PC-3 (cell line): ENCODE measurements at regions not wholly inside any gene's neighbourhood (a gene's known extent, or its start where the extent isn't known, plus 50 kb on each side); places are given as distances from the start of the nearest gene placed in this dataset.

Source experiments
- ATAC-seq: fragments of 200-7000 bp; cut with Tn5 transposase; 2 replicates; pipeline ENCODE4 v1.9.1; 2020; ENCODE audit warnings: mild to moderate bottlenecking, moderate library complexity
- BruUV-seq: library from RNA; stranded (reverse); fragments of 400-500 nt; replicated peaks from 2 replicates; lab custom pipeline; 2021; lab: Mats Ljungman, UMichigan
- CTCF ChIA-PET: fragments of 300-600 bp; sonication (Branson Sonifier 250); formaldehyde crosslinking; loops from one replicate; lab custom pipeline; 2022; ENCODE audit warnings: antibody characterized with exemption; lab: Charles Lee
- POLR2A ChIA-PET: fragments of 300-600 bp; sonication (Branson Sonifier 250); formaldehyde crosslinking; loops from one replicate; lab custom pipeline; 2022; ENCODE audit warnings: antibody characterized with exemption; ENCODE audit not compliant: unreplicated experiment; lab: Charles Lee
- DNase-seq: peaks from one replicate; pipeline ENCODE4 v3.0.0-alpha.2; 2015
- H2AFZ ChIP-seq: fragments of 300-600 bp; sonication (generic); 2 replicates; pipeline ENCODE4 v1.6.0; 2016; ENCODE audit warnings: antibody characterized with exemption, low read length
- H3F3A ChIP-seq: fragments of 300-600 bp; sonication (generic); one replicate; pipeline ENCODE4 v1.6.0; 2017; ENCODE audit warnings: antibody characterized with exemption, low read length, control low read depth, mild to moderate bottlenecking; ENCODE audit not compliant: unreplicated experiment
- H3K27ac ChIP-seq: fragments of 300-600 bp; sonication (generic); 2 replicates; pipeline ENCODE4 v1.5.1; 2016; ENCODE audit warnings: mild to moderate bottlenecking, low read length
- H3K27me3 ChIP-seq: fragments of 300-600 bp; sonication (generic); 2 replicates; pipeline ENCODE4 v1.6.1; 2016; ENCODE audit warnings: low read length, mixed read lengths
- H3K36me3 ChIP-seq: fragments of 300-600 bp; sonication (generic); 2 replicates; pipeline ENCODE4 v1.6.1; 2016; ENCODE audit warnings: low read depth, mixed run types, low read length, mixed read lengths
- H3K4me1 ChIP-seq: fragments of 300-600 bp; sonication (generic); 2 replicates; pipeline ENCODE4 v1.5.1; 2016; ENCODE audit warnings: low read length; ENCODE audit not compliant: insufficient read depth
- H3K4me2 ChIP-seq: fragments of 300-600 bp; sonication (generic); 2 replicates; pipeline ENCODE4 v1.6.0; 2016; ENCODE audit warnings: low read length
- H3K4me3 ChIP-seq: fragments of 300-600 bp; sonication (generic); 2 replicates; pipeline ENCODE4 v1.5.1; 2016; ENCODE audit warnings: mild to moderate bottlenecking, low read length, mixed read lengths
- H3K79me2 ChIP-seq: fragments of 300-600 bp; sonication (generic); 2 replicates; pipeline ENCODE4 v1.6.1; 2017; ENCODE audit warnings: low read length, mixed read lengths
- H3K9ac ChIP-seq: fragments of 300-600 bp; sonication (generic); 2 replicates; pipeline ENCODE4 v1.6.0; 2016; ENCODE audit warnings: mild to moderate bottlenecking, low read length
- H3K9me2 ChIP-seq: fragments of 300-600 bp; sonication (generic); replicated peaks from 2 replicates; pipeline ENCODE4 v1.6.1; 2016; ENCODE audit warnings: mixed run types, low read length, mixed read lengths
- H3K9me3 ChIP-seq: fragments of 300-600 bp; sonication (generic); 2 replicates; pipeline ENCODE4 v1.6.1; 2016; ENCODE audit warnings: low read length, mixed read lengths
- H4K20me1 ChIP-seq: fragments of 300-600 bp; sonication (generic); 2 replicates; pipeline ENCODE4 v1.6.1; 2016; ENCODE audit warnings: low read length, mixed read lengths
- EZH2 ChIP-seq: fragments of 300-600 bp; sonication (generic); IDR thresholded peaks from one replicate; pipeline ENCODE4 v1.6.1; 2017; ENCODE audit warnings: antibody characterized with exemption, mild to moderate bottlenecking, low read length; ENCODE audit not compliant: unreplicated experiment
- EZH2phosphoT487 ChIP-seq: fragments of 300-600 bp; sonication (generic); IDR thresholded peaks from 2 replicates; pipeline ENCODE4 v1.6.1; 2018; ENCODE audit warnings: mild to moderate bottlenecking, antibody characterized with exemption, low read length, borderline replicate concordance
- intact Hi-C: fragments of 100-400 bp; cut with micrococcal nuclease; formaldehyde crosslinking; loops from 2 replicates; pipeline ENCODE4 v1.9.0; 2023
- TF ChIP-seq, protein P1 (sequence below): fragments of 300-600 bp; sonication (generic); conservative IDR thresholded peaks from 2 replicates; pipeline ENCODE4 v1.5.1; 2017; ENCODE audit warnings: antibody characterized with exemption, low read depth, mild to moderate bottlenecking, low read length

GRCh38 chr2:142767847-142768246 lies 109.6 kb upstream of the KYNU start:
- ATAC-seq (no peak), DNase-seq (no peak)
- Histone ChIP-seq H3K4me1 (no peaks in the 10 kb centered on the region), H3K79me2 (no peaks in the 10 kb centered on the region), H3K9me3 (no peaks in the 10 kb centered on the region), H3K4me2 (no peak overlapping the region), H3K9me2 (no peaks in the 10 kb centered on the region), H3F3A (no peaks in the 10 kb centered on the region), H4K20me1 (no peaks in the 10 kb centered on the region), H2AFZ (no peak overlapping the region), H3K9ac (no peak overlapping the region), H3K27me3 (no peaks in the 10 kb centered on the region), H3K36me3 (no peaks in the 10 kb centered on the region), H3K27ac (no peak overlapping the region), H3K4me3 (no peak overlapping the region)
- POLR2A ChIA-PET, result no interaction called here
- TF ChIP-seq, protein P1, sequence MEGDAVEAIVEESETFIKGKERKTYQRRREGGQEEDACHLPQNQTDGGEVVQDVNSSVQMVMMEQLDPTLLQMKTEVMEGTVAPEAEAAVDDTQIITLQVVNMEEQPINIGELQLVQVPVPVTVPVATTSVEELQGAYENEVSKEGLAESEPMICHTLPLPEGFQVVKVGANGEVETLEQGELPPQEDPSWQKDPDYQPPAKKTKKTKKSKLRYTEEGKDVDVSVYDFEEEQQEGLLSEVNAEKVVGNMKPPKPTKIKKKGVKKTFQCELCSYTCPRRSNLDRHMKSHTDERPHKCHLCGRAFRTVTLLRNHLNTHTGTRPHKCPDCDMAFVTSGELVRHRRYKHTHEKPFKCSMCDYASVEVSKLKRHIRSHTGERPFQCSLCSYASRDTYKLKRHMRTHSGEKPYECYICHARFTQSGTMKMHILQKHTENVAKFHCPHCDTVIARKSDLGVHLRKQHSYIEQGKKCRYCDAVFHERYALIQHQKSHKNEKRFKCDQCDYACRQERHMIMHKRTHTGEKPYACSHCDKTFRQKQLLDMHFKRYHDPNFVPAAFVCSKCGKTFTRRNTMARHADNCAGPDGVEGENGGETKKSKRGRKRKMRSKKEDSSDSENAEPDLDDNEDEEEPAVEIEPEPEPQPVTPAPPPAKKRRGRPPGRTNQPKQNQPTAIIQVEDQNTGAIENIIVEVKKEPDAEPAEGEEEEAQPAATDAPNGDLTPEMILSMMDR, result no peak
- TF ChIP-seq EZH2 (no peak), EZH2phosphoT487 (no peak)
- intact Hi-C loops, result no loop called here
- no TSS peak for BruUV-seq
- CTCF ChIA-PET, result no interaction called here

DNA sequence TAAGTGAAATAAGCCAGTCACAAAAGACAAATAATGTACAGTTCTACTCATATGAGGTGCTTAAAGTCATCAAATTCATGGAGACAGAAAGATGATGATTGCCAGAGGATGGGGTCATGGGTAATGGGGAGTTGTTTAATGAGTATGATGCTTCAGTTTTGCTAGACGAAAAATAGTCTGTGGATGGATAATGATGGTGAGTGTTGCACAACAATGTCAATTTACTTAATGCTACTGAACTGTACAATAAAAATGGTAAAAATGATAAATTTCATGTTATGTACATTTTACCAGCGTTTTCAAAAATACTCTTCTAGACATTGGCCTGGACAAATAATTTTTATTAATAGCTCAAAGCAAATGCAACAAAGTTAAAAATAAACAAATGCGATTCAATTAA lies 118.5 kb upstream of the KYNU start:
- no peaks in the 10 kb centered on the region for H3F3A ChIP-seq
- H2AFZ ChIP-seq, result no peak overlapping the region
- H3K27ac ChIP-seq, result no peak overlapping the region
- no peak for TF ChIP-seq EZH2phosphoT487
- no peak for TF ChIP-seq EZH2
- TF ChIP-seq, protein P1, result no peak
- no TSS peak for BruUV-seq
- no peak for ATAC-seq
- ChIA-PET CTCF (no interaction called here), POLR2A (no interaction called here)
- no peaks in the 10 kb centered on the region for H3K79me2 ChIP-seq
- intact Hi-C loops, result no loop called here
- no peak overlapping the region for H3K4me2 ChIP-seq
- H3K36me3 ChIP-seq, result no peaks in the 10 kb centered on the region
- H3K9me3 ChIP-seq, result no peaks in the 10 kb centered on the region
- no peaks in the 10 kb centered on the region for H3K9me2 ChIP-seq
- no peak overlapping the region for H3K9ac ChIP-seq
- no peaks in the 10 kb centered on the region for H3K27me3 ChIP-seq
- peaks cover 20% of the 10 kb centered on the region for H3K4me1 ChIP-seq
- H4K20me1 ChIP-seq, result no peaks in the 10 kb centered on the region
- H3K4me3 ChIP-seq, result no peak overlapping the region
- DNase-seq, result no peak

DNA sequence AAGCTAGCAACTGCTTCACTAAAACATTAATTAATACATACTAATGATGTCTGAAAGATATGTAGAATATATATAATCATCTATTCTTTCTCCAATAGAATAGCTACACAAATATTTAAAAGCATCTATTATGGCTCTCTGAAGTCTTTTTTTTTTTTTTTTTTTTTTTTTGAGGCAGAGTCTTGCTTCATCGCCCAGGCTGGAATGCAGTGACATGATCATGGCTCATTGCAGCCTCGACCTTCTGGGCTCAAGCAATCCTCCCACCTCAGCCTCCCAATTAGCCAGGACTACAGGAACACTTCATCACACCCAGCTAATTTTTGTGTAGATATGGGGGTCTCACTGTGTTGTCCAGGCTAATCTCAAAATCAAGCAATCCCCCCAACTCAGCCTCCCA lies 120.4 kb upstream of the KYNU start:
- Histone ChIP-seq H2AFZ (no peak overlapping the region), H3K4me2 (no peak overlapping the region), H3K9me2 (no peaks in the 10 kb centered on the region), H3K4me1 (peaks cover 24% of the 10 kb centered on the region), H3K4me3 (no peak overlapping the region), H3K36me3 (no peaks in the 10 kb centered on the region), H4K20me1 (no peaks in the 10 kb centered on the region), H3K9me3 (no peaks in the 10 kb centered on the region), H3K27ac (peak overlapping the region; percentile 48), H3K9ac (no peak overlapping the region), H3K27me3 (no peaks in the 10 kb centered on the region), H3K79me2 (no peaks in the 10 kb centered on the region), H3F3A (no peaks in the 10 kb centered on the region)
- ChIA-PET CTCF (no interaction called here), POLR2A (no interaction called here)
- TF ChIP-seq, protein P1, result no peak
- TF ChIP-seq EZH2phosphoT487, result no peak
- no peak for TF ChIP-seq EZH2
- intact Hi-C loops, result no loop called here
- DNase-seq (no peak), ATAC-seq (no peak)
- BruUV-seq, result no TSS peak
